Tibial nerve (tissue), 4 donors: ENCODE measurements at regions not wholly inside any gene's neighbourhood (a gene's known extent, or its start where the extent isn't known, plus 50 kb on each side); places are given as distances from the start of the nearest gene placed in this dataset.

Source experiments
- CTCF ChIP-seq, 5 experiments: fragments of 200-600 bp in 3 of 5; fragments of 450-650 bp in 2 of 5; sonication (generic) in 3 of 5; IDR thresholded peaks; one replicate each; pipeline ENCODE4 v1.5.1; 2016 to 2019; ENCODE audit warnings: antibody characterized with exemption in 5 of 5, mild to moderate bottlenecking in 3 of 5, moderate library complexity in 2 of 5
- EP300 ChIP-seq, 2 donors: sonication (generic); formaldehyde crosslinking; IDR thresholded peaks; one replicate each; pipeline ENCODE4 v1.6.1; 2017; ENCODE audit warnings: antibody characterized with exemption in 2 of 2, mild to moderate bottlenecking in 1 of 2
- POLR2A ChIP-seq, 2 donors: fragments of 450-650 bp; IDR thresholded peaks; one replicate each; pipeline ENCODE4 v1.6.1; 2017; ENCODE audit warnings: antibody characterized with exemption in 2 of 2, mild to moderate bottlenecking in 2 of 2, moderate library complexity in 2 of 2

GRCh38 chr12:38589306-38589632 is 272.7 kb downstream of the ALG10B start:
- no peak for TF ChIP-seq POLR2A (IDR thresholded peaks at IDR 0.05)
- no peak for TF ChIP-seq CTCF (IDR thresholded peaks at IDR 0.05)
- no peak for TF ChIP-seq EP300 (IDR thresholded peaks at IDR 0.05)
